Activated naive CD4-positive, alpha-beta T cell treated with Interleukin-2 at 50 U/mL for 16 hours (primary cell): ENCODE measurements at regions not wholly inside any gene's neighbourhood (a gene's known extent, or its start where the extent isn't known, plus 50 kb on each side); places are given as distances from the start of the nearest gene placed in this dataset.
"Not testable (repeated sequence)": the region's sequence is repeated elsewhere in the genome, so short reads cannot be mapped to it uniquely, and the experiment has no call there.

ENCODE experiments used
- DNase-seq: peaks from one replicate; pipeline ENCODE4 v3.0.0-alpha.2; 2020

DNA sequence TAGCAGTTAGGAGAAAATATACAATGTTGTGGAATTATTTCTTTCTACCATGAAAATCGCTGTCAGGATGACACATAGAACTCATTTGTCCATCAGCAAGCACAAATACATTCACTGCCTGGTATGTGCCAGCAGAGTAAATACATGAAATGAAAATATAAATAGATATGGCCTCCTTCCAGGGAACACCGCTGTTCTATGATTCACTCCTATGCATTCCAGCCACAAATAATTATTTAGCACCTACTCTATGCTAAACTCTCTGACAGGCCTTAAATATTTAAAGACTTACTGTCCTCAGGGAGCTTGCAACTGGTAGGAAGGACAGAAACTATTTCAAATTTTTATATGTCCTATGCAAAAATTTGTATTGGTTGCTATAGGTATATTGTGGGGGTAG lies 975.0 kb upstream of the NCAM2 start:
- DNase-seq, result no peak

DNA sequence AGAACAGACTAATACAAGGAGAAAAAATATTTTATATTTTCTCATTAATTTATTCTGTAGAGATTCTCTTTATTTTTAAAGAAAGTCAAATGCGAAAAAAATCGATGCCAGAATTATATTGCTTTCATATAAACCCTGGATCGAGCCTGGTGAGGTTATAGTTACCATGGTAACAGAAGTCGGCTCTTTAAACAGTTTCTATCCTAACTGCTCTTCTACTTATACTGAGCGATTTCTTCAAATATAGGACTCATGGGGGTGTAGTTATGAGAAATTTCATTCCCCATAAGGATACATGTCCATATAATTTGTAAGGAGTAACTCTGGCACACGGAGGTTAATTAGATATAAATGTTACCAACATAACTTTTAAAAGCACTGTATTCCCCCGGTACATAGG lies 973.5 kb upstream of the NCAM2 start:
- DNase-seq, result no peak

GRCh38 chr21:20026543-20026942 lies 971.7 kb upstream of the NCAM2 start:
- no peak for DNase-seq

GRCh38 chr21:20030390-20030789 lies 967.8 kb upstream of the NCAM2 start:
- no peak for DNase-seq

GRCh38 chr21:20031807-20032206 lies 966.4 kb upstream of the NCAM2 start:
- DNase-seq, result no peak

GRCh38 chr21:20040768-20041167 lies 957.4 kb upstream of the NCAM2 start:
- DNase-seq, result no peak

- no peak for DNase-seq
Observed at GRCh38 chr21:20045197-20045596, 953.0 kb upstream of the NCAM2 start.

GRCh38 chr21:20048130-20048837 lies 949.9 kb upstream of the NCAM2 start:
- DNase-seq, result not testable (repeated sequence)

DNA sequence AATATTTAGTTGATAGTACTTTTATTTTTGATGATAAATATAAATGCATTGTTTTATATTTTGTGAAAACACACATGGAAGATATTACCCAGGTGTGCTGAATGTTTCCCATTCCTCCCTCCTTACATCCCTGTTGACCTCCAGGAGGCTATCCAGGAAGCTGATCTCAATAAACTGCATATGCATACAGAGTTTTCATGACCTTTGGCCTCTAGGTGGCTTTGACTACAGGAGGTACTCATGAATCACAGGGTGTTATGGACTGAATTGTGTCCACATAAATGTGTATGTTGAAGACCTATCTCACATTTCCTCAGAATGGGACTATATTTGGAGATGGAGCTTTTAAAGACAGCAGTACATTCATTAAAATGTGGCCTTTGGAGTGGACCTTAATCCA lies 914.9 kb upstream of the NCAM2 start:
- no peak for DNase-seq

- DNase-seq, result no peak
Observed at GRCh38 chr21:20083925-20084324, 914.3 kb upstream of the NCAM2 start.

DNA sequence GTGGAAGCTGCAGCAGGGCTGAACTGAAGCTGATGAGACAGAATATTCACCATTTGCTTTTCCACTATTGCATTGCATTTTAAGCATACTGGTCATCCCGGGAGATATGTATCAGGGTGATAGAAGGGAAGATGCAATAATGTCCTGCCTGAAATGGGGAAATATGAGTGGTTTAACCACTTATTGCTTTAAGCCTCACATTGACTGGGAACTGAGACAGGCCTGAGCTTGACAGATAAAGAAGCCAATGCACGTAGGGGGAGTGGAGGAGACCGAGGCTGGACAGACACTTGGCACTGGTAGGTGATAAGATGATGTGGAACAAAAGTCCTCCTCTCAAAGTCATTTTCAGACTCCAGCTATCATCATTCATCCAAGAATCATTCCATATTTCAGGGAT lies 911.7 kb upstream of the NCAM2 start:
- DNase-seq, result no peak

DNA sequence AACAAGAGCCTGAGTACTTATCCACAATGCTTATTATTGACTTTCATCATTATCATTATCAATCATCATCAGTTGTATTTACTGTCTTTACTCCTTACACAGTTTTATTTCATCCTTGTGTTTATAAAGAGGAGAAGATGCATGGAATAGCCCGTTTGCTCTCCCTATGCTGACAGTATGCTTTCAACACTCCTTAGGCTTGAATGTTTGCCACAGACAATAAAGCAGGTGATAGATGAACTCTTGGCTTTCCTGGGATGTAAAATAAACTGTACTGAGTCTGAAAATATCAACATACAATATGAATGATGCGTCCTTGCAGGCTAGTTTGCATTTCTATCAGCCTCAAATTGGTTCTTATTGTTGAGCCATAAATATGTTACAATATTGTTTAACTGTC lies 891.8 kb upstream of the NCAM2 start:
- no peak for DNase-seq

- DNase-seq, result no peak
Observed at GRCh38 chr21:20108016-20108415, 890.2 kb upstream of the NCAM2 start.

DNA sequence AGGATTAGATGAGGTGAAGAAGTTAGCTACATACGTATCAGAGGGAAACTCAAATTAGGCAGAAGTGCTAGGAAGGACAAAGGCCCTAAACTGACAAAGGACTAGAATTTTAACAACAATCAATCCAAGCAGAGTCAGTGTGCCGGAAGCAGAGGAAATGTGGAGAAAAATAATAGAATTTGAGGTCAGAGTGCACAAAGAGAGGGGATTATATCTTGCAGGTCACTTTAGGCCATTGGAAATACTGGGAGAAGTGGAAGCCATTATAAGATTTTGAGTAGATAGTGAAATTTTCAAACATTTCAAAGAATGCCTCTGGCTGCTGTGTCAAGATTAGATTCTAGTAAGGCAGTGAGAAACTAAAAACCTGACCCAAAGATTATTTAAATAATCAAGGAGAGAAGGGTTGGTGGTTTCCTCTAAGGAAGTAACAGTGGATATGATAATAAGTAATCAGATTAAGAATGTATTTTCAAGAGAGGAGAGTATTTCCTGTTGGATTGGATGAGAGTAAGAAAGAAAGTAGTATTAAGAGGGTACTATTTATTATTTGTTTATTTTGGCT lies 889.2 kb upstream of the NCAM2 start:
- DNase-seq, result no peak

- DNase-seq, result no peak
Observed at GRCh38 chr21:20110368-20110767, 887.8 kb upstream of the NCAM2 start.

GRCh38 chr21:20151741-20152140 lies 846.5 kb upstream of the NCAM2 start:
- no peak for DNase-seq

DNA sequence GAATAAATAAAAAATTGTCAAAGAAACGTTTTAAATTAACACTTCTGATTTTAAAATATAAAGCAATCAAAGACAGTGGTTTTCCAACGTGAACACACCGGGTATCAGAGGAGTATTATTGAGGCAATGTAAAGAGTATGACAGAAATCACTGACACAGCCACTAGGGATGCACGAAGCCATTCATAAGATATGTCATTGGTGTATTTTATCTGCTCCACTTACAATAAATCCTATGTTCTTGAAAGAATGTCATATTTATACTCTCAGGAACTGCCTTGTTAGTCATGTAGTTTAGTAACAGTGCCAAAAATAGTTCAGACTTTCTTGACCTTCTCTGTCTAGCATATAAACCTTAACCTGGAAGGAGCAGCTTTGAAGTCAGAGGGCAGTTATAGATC lies 835.0 kb upstream of the NCAM2 start:
- no peak for DNase-seq

GRCh38 chr21:20167059-20167458 lies 831.1 kb upstream of the NCAM2 start:
- DNase-seq, result no peak

- DNase-seq, result no peak
Observed at GRCh38 chr21:20169812-20170576, 828.2 kb upstream of the NCAM2 start.

GRCh38 chr21:20186186-20186585 lies 812.0 kb upstream of the NCAM2 start:
- no peak for DNase-seq

- DNase-seq, result no peak
Observed at GRCh38 chr21:20187028-20187427, 811.2 kb upstream of the NCAM2 start.

GRCh38 chr21:20201323-20201722 lies 796.9 kb upstream of the NCAM2 start:
- DNase-seq, result not testable (repeated sequence)

- DNase-seq, result no peak
Observed at GRCh38 chr21:20207335-20207734, 790.9 kb upstream of the NCAM2 start.

DNA sequence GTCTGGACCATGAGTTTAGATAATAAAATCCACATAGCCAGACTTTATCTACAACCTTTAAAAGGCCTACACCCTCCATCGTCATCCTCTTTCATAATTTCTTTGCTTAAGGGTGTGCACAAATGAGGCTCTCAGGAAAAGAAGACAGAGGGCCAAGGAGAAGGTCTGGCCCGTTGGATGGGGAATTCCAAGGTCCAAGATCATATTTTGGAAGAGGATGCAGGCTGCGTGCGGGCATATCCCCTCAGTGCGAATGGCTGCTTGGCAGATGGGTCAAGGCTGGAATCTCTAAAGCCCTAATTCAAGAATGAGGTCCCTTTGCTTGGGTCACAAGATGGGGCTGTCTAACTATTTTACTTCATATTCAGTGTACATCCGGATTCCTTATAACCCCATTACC lies 782.2 kb upstream of the NCAM2 start:
- no peak for DNase-seq
